ENCODE measurements at regions not wholly inside any gene's neighbourhood (a gene's known extent, or its start where the extent isn't known, plus 50 kb on each side); places are given as distances from the start of the nearest gene placed in this dataset.

DNA sequence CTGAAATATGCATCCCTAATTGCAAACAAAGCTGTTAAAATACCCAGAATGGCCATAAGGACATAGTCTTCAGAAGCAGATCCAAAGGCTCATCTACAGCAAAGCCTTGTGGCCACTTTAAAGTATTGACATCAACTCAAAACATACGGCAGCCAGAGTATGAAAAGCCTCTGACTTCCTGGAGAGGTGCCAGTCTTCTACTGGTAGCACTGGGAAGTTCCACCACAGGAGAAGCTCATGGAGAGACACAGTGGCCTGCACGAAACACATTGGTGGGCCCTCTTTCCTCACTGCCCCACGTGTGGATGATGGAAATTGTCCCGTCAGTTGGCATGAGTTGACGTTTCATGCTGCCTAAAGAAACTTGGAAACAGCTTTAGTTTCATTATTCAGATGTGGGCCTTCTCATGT is 202.6 kb upstream of the HEY2 start:
- Histone ChIP-seq H3K23ac (ENCODE audit: low read depth, low read length) (no peak overlapping the region), H3K14ac (replicated peaks; ENCODE audit: low read depth, low read length) (no peak overlapping the region), H3K4me2 (ENCODE audit: low read depth, low read length) (peak overlapping the region; percentile 79), H2BK20ac (ENCODE audit: low read depth, low read length) (no peak overlapping the region), H3K79me1 (ENCODE audit: low read depth in 1 of 2, low read length in 2 of 2) (no peaks in the 10 kb centered on the region), H4K20me1 (ENCODE audit: insufficient read depth, low read length) (no peaks in the 10 kb centered on the region), H2AFZ (replicated peaks; ENCODE audit: low read length, poor library complexity) (no peak overlapping the region), H4K91ac (ENCODE audit: insufficient read depth, low read depth, low read length) (no peak overlapping the region), H2BK120ac (ENCODE audit: low read depth, low read length) (no peak overlapping the region), H3K4me3 (ENCODE audit: insufficient read depth, low read depth, low read length) (no peak overlapping the region), H4K8ac (ENCODE audit: low read depth in 2 of 2, low read length in 2 of 2) (no peak overlapping the region), H4K5ac (ENCODE audit: low read depth, low read length) (no peak overlapping the region), H3K9me3 (ENCODE audit: control insufficient read depth, insufficient read depth, low read length) (no peaks in the 10 kb centered on the region), H3K27me3 (ENCODE audit: control insufficient read depth, insufficient read depth, low read length) (no peaks in the 10 kb centered on the region; the same call in 1 of the 2 replicates), H3K56ac (ENCODE audit: extremely low read depth, insufficient read depth, low read length) (no peak overlapping the region), H3K27ac (ENCODE audit: insufficient read depth, low read length) (no peak overlapping the region), H2AK9ac (replicated peaks; ENCODE audit: low read depth, low read length, poor library complexity) (no peak overlapping the region), H2BK15ac (ENCODE audit: low read depth, low read length) (no peak overlapping the region), H3K9ac (ENCODE audit: low read depth, low read length) (no peak overlapping the region), H2BK5ac (ENCODE audit: low read depth, low read length, poor library complexity, severe bottlenecking) (no peak overlapping the region), H2AK5ac (ENCODE audit: low read depth, low read length) (no peak overlapping the region), H3K36me3 (ENCODE audit: control insufficient read depth, insufficient read depth, low read length) (no peaks in the 10 kb centered on the region), H3K4ac (ENCODE audit: low read depth, low read length) (no peak overlapping the region), H3K9me1 (ENCODE audit: insufficient read depth, low read length) (no peaks in the 10 kb centered on the region), H3K4me1 (ENCODE audit: control insufficient read depth, insufficient read depth, low read length) (no peaks in the 10 kb centered on the region), H3K18ac (ENCODE audit: low read depth, low read length) (no peak overlapping the region)
- POLR2A ChIA-PET (ENCODE audit: unreplicated experiment), result no interaction called here
- WGBS, 2 experiments (ENCODE audit: extremely low coverage in 2 of 2, insufficient read length in 1 of 2), result no CpG with 5 or more reads among the region's 5 CpGs
- peak; percentile 1 for DNase-seq
- no peak for TF ChIP-seq NFE2L2 (IDR thresholded peaks at IDR 0.05; ENCODE audit: low read depth, low read length)
- TF ChIP-seq, protein P1, sequence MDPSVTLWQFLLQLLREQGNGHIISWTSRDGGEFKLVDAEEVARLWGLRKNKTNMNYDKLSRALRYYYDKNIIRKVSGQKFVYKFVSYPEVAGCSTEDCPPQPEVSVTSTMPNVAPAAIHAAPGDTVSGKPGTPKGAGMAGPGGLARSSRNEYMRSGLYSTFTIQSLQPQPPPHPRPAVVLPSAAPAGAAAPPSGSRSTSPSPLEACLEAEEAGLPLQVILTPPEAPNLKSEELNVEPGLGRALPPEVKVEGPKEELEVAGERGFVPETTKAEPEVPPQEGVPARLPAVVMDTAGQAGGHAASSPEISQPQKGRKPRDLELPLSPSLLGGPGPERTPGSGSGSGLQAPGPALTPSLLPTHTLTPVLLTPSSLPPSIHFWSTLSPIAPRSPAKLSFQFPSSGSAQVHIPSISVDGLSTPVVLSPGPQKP (IDR thresholded peaks at IDR 0.05; ENCODE audit: borderline replicate concordance, low read depth, low read length), result no peak
- TF ChIP-seq FOS (IDR thresholded peaks at IDR 0.05; ENCODE audit: low read depth, low read length), result no peak
- no peak for TF ChIP-seq CEBPB (IDR thresholded peaks at IDR 0.05; ENCODE audit: low read depth, low read length)
- no peak for TF ChIP-seq MAFK (IDR thresholded peaks at IDR 0.05; ENCODE audit: low read depth, low read length)
- no peak for TF ChIP-seq SMC3 (IDR thresholded peaks at IDR 0.05; ENCODE audit: low read depth, low read length)
- BruUV-seq (replicated peaks), result no TSS peak
- ATAC-seq (ENCODE audit: low read depth), result no peak
- dilution Hi-C loops (cut with HindIII; ENCODE audit: low sequenced_read_pairs, unreplicated experiment) (no loop called here), intact Hi-C loops (cut with micrococcal nuclease) (no loop called here), in situ Hi-C loops (cut with MboI; ENCODE audit: low sequenced_read_pairs) (no loop called here)
- CTCF ChIA-PET, result no interaction called here
